T-helper 9 cell (primary cell): ENCODE measurements at regions not wholly inside any gene's neighbourhood (a gene's known extent, or its start where the extent isn't known, plus 50 kb on each side); places are given as distances from the start of the nearest gene placed in this dataset.
"Not testable (repeated sequence)": the region's sequence is repeated elsewhere in the genome, so short reads cannot be mapped to it uniquely, and the experiment has no call there.

Source experiments
- DNase-seq: peaks from one replicate; pipeline ENCODE4 v3.0.0-alpha.2; 2020

DNA sequence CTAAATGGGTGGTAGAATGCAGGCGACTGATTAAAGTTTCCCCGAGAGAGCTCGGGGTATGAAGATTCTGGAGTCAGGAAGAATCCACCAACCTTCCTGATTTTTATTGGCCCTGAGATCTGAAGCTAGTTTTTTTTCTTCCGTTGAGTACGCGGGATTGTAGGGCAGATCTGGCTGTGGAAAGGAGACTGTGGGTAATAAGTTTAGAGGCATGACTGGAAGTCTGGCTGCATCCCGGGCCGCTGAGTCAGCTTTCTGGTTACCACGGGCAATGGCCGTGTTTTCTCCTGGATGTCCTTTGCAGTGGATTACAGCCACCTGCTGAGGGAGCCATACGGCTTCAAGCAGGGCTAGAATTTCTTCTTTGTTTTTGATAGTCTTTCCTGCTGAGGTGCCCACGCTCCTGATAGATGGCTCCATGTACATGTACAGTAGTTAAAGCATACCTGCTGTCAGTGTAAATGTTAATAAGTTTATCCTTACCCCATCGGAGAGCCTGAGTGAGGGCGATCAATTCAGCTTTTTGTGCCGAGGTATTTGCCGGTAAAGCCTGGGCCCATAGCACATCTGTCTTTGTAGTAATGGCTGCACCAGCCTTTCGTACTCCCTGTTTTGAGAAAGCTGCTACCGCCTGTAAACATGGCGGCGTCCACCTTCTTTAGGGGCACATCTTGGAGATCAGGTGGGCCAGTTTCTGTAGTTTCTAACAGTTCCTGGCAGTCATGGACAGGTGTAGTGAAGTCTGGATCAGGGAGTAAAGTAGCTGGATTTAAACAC lies 154.0 kb downstream of the TRIM27 start:
- no peak for DNase-seq

DNA sequence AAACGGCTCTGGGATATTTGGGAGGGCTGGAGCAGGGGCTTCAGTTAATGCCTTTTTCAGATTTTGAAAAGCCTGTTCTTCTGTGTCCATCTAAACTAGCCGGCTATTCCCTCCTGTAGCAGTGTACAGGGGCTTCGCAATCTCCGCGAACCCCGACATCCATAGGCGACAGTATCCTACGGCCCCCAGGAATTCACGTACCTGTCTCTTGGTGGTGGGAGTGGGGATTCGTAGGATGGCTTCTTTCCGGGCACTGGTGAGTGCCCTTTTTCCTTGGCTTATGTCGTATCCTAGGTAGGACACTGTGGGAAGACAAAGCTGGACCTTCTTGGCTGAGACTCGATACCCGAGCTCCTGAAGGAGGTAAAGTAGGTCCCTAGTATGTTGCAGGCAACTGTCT lies 153.1 kb downstream of the TRIM27 start:
- no peak for DNase-seq

DNA sequence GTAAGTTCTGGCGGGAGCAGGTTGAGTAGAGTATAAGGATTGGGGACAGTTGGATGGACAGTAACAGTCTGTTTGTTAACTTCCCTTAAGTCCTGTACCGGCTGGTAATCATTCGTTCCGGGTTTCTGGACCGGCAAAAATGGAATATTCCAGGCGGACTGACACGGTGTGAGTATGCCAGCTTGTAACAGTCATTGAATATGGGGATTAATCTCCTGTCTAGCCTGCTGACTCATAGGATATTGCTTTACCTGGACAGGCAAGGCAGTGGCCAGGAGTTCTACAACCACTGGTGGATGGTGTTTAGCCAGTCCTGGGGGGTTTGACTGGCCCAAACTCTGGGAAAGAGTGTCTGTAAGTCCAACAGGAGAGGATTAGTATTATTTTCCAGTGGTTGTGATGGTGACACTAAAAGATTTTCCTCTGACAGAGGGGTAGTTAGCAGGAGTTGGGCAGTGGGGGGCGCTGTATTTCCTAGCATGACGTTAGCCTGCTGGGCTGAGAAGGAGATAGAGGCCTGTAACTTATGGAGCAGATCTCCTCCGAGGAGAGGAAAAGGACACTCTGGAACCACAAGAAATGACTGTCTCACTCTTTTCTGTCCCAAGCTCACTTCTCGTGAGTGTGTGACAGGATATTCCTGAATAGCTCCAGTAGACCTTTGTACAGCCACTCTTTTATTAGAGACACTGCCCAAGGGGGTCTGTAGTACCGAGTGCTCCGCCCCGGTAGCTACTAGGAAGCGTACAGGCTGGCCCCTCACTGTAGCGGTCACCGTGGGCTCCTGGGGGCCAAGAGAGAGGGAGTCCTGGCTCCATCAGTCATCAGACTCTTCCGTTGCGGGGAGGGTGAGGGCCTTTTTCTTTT lies 152.2 kb downstream of the TRIM27 start:
- no peak for DNase-seq

DNA sequence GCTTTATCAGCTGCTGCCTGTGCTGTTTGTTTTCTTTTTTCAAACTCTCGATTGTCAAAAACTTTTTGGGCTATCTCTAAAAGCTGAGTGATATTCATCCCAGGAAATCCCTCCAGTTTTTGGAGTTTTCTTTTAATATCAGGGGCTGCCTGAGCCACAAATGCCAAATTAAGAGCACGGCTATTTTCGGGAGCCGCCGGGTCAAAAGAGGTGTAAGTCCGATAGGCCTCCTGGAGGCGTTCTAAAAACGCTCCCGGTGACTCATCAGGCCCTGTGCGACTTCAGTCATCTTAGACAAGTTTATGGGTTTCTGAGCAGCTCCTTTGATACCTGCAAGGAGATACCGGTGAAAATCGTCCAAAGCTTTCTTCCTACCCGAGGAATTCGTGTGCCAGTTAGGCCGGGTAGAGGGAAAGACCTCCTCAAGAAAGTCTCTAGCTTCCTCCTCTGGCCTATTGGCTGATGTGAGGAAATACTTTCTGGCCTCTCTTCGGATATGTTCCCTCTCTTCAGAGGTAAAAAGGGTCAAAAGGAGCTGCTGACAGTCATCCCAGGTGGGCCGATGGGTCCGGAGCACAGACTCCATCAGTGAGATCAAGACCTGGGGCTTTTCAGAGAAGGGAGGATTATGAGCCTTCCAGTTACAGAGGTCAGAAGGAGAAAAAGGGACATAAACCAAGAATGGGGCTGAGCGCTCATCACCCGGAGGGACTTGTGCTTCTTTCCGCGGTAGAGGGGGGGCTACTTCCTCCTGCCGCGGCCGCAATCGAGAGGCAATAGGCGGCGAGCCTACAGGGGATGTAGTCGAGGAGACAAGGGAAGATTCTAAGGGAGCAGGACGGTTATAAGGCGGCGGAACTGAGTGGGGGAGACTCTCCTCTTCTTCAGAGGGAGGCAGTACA lies 151.1 kb downstream of the TRIM27 start:
- DNase-seq = no peak

DNA sequence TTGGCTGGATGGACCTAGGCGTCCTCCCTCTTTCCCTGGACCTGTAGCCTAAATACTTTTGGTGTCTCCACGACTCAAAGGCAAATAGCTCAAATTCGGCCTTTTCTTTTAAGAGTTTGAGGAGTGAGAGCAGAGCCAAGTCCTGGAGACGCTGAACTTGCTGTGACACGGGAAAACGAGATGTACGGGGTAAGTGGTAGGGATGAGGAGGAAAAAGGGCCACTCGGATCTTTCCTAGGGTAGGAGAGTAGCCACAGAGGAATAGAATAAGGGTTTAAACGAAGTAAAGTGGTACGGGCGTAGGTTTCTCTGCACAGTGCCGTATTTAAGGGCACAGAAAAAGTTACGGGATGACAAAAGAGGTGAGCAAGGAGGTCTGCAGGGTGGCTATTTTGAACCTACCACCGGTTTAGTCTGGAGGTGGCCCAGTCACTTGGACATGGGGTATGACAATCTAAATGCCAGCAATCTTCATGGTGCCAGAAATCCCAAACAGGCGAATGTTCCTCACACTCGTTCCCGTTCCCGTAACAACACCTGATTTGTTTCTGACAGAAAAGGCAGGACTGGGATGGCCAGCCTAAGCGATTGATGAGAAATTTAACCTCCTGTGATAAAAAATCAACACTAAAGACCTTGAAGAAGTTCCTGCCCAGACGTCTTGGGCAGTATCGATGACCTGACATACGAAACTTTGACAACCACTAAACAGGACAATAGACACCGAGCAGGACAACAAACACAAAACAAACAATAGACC lies 149.3 kb downstream of the TRIM27 start:
- DNase-seq = no peak

DNA sequence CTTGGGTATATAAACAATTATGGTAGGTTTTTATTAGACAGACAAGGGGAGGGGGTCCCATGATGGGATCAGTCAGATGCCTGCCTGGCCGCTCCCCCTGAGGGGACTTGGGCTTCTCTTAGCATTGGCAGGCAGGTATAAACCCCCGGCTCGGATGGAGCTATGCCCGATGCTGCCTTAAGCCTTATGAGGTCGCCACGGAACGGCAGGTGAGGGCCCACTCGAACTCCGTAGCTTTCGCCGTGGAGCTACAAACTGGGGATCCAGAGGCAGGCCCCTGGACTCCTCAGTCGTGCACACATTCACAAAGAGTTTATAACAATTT lies 148.8 kb downstream of the TRIM27 start:
- DNase-seq = no peak

DNA sequence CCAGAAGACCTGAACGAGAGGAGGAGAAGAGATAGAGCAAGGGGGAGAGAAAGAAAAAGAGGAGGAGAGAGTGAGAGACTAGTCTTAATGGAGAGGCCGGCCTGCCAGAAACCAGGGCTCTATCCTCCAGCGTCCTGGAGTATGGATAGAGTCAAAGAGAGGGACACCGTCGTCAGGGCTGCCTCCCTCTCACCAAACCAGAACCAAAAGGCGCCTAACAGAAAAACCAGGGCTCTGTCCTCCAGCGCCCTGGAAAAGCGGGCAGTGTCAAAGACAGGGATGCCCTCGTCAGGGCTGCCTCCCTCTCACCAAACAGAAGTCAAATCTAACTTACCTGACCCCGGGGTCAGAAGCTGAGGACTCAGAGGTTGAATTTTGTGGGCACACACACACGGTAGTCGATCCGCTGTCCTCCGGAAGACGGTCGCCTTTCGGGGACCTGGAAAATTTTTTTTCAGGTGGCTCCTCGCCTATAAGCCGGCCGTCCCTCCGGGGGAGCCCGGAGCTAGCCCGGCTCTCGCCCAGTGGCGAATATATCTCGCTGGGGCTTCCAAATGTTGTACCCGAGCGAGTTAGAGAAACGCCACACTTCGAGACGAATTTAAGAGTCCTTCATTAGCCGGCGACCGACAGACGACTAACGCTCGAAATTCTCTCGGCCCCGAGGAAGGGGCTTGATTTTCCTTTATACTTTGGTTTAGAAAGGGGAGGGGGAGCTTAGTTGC lies 148.2 kb downstream of the TRIM27 start:
- no peak for DNase-seq

DNA sequence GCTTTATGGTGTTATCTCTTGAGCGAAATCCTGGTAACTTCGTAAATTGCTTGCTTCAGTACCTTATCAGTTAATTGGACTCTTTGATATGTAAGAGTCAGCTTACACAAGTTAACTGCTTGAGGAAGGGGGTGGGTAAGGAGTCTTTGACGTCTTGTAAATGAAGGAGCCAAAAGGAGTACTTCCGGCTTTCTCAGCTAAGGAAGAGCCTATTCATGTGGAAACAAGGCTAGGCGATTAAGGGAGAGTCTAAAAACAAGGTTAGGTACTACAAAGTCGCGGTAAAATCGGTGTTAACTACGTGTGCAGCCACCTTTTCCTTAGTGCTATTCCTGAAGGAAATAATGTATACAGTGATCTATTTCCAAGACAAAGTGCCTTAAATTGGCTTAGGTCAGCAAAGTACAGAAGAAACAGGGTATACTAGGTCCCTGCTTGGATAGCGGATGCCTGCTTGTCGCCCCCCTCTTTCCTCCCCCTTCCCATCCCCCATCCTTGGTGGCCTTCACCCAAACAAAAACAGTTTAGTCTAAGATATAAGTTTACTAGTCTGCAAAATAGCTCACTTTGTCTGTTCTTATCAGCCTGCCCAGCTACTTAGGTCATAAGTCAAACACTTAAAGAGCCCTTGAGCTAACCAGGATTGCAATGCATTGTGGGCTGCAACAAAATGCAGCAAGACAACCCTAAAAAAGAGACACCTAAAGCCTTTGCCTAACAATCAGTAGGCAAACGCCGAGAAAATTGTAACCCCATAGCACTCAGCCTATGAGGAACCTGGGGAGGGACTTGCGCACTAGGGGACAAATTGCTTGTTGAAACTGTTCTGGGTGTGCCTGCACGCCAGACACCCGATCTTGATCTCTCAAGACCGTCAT lies 147.3 kb downstream of the TRIM27 start:
- DNase-seq = no peak

DNA sequence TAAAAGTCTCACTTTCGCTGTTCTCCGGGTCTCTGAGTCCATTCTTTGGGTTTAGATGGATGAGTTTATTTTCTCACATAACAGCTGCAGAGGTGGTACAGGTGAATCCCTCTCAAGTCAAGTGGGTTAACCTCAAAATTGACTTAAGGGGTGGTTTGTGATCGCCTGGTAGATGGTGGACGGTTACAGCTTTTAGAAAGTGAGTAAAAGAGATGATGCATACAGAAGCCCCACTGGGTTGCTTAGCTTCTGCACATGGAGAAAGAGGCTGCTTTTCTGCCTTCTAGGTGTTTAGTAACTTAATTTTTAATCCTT lies 146.7 kb downstream of the TRIM27 start:
- DNase-seq = no peak

DNA sequence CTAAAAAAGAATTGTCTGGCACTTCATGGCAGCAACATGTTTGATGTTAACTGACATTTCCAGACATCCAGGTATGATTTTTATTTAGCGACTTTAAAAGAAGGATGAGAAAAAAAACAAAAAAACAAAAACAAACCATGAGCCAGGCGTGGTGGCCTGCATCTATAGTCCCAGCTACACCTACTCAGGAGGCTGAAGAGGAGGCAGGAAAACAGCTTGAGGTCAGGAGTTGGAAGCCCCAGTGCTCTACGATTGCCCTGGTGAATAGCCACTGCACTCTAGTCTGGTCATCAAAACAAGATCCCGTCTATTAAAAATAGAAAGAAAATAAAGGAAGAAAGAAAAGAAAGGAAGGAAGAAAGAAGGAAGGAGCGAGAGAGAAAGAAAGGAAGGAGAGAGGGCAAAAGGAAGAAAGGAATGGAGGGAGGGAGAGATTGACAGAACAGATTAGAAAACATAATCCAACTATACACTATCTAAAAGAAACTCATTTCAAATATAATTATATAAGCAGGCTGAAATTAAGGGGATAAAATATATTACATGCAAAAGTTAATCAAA lies 141.6 kb downstream of the TRIM27 start:
- DNase-seq = no peak

DNA sequence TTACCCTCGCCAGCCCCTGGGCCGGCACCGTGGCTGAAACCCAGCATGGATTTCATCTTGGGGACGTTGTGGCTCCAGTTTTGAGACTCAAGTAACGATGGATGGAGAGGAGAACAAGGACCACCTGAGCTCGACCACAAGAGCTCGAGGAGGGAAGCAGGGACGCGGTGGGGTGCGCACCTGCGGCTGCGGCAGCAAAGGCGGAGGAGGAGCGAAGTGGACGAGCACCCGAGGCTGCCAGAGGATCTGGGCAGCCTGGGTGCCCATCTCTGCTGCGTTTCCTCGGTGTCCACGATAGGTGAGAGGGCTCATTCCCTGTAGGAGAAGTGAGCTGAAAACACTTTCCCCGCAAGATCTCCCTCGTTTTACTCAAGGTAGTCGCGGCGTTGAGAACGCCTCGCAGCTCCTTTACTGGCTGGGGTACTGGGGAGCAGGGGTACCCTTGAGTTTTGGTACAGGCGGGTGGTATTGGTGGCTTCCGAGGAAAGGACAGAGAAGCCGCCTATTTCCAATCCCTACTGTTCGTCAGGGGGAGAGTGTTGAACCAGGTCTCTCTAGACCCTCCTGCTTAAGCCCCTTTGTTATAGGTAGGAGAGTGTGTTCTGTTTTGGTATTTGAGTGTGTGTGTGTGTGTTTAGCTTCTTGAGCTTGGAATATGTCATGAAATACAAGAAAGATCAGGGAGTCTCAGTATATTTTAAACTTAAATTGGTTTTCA lies 137.7 kb downstream of the TRIM27 start:
- DNase-seq = no peak

DNA sequence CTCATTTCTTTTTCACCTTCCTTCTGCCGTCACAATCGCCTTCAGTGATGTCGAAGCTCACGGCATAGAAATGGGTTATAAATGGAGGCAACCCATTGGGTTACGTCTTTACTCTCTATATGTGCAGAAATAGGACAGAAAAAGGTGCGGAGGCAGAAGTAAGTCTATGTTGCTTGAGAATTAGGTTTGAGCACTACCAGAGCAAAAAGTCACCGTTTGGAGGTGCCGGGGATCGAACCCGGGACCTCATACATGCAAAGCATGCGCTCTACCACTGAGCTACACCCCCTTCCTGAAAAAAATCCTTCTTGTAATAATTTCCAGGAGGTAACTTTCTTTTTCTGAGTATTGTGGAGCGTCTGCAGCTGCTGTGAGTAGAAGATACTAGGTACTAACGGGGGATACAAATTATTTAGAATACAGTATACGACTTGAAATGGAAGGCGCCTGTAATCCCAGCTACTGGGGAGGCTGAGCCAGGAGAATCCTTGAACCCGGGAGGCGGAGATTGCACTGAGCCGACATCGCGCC lies 134.2 kb downstream of the TRIM27 start:
- DNase-seq = no peak

DNA sequence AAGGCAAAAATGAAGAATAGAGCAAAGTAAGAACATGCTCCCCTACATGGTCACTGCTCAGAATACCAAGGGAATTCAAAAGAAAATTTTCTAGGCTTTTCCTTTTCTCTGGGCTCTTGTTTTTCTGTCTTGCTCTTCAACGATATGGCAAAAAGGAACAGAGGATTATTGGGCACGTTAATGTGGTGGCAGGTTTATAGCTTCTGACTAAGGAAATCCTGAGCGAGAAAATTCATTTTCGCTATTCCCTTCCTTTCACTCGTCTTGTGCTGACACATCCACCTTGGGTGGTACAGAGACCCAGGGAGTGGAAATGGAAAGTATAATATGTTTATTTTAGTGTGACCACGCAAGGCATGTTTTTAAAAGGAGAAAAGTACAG lies 132.8 kb downstream of the TRIM27 start:
- no peak for DNase-seq

DNA sequence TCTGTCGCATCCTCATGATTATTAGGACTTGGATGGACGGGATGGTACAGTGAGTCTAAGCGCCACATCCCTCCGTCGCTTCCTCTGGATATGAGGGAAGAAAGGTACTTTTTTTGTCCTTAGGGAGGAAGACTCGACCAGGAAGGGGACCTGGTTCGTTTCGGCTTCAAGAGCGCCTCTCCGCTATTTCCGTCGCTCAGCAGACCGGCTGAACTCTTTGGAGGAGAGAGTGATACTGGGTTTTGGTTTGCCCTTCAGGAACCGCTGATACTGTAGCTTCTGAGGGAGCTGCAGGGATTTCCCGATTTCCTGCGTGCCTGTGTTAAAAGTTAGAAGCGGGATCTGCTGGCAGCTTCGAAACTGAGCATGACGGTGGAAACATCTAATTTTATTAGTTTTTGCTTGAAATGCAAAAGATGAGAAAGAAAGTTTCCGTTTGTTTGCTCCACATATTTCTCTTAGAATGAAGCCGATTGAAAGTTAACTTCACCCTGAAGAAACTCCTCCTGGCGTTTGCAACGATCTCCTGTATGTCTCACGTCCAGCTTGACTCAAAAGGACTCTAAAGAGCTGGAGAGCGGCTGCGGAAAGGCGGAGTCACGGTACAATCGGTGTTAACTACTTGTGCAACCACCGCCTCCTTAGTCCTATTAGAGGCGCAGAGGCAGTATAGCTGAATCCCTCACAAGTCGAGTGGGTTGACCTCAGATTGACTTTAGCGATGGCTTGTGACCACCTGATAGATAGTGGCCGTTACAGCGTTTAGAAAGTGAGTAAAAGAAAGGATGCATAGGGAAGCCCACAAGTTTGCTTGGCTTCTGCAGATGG lies 129.4 kb downstream of the TRIM27 start:
- no peak for DNase-seq

DNA sequence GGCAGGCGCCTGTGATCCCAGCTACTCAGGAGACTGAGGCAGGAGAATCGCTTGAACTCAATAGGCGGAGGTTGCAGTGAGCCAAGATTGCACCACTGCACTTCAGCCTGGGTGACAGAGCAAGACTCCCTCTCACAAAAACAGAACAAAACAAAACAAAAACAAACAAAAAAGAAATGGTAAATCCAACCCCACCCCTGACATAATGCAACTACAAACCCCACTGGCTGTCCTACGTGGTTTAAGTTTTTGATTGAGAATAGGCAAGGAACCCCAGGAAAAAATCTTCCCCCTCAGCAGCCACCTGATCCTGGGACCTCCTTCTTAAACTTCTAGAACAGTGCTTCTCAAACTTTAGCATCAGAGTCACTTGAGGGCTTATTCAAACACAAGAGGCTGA lies 123.1 kb downstream of the TRIM27 start:
- DNase-seq = not testable (repeated sequence)

DNA sequence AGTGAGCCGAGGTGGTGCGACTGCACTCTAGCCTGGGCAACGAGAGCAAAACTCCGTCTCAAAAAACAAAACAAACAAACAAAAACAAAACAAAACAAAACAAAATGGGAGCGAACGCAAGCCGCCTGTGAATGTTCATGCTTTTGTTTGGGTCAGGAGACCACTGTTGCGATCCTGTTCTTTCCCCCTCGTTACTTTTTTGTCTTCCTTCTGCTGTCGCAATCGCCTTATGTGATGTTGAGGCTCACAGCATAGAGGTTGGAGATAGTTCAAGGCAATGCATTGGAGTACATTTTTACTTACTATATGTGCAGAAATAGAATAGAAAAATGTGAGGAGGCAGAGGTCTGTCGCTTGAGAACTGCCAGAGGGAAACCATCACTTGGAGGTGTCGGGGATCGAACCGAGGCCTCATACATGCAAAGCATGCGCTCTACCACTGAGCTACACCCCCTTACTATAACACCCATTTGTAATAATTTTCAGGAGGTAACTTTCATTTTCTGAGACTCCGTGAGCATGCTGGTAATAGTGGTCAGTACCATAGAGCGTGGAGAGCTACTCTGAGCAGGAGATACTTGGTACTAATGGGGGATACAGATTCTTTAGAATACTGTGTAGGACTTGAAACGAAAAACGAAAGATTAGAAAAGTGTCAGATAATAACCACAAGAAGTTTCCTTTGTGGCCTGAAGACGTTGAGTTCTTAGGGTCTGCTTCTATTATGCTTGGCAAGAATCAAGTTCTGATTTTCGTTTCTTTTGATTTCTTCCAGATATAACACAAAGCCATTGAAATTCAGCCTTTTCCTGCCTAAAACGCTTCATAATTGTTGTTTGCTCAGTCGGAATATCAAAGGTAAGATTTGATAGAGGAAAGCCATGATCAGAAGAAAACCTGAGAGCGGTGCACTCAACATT lies 121.1 kb downstream of the TRIM27 start:
- no peak for DNase-seq

DNA sequence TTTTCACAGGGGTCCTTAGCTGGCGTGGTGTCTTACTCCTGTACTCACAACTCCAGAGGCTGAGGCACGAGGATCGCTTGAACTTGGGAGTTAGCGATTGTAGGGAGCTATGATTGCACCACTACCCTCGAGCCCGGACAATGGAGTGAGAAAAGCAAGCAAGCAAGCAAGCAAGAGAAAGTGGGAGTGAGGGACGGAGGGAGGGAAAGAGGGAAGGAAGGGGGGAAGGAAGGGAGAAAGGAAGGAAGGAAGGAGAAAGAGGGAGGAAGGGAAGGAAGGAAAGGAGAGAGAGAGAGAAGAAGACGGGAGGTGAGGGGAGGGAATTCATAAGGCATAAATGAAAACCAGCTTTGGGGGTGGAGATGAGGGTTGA lies 120.5 kb downstream of the TRIM27 start:
- no peak for DNase-seq
